ENCODE measurements at regions not wholly inside any gene's neighbourhood (a gene's known extent, or its start where the extent isn't known, plus 50 kb on each side); places are given as distances from the start of the nearest gene placed in this dataset.

DNA sequence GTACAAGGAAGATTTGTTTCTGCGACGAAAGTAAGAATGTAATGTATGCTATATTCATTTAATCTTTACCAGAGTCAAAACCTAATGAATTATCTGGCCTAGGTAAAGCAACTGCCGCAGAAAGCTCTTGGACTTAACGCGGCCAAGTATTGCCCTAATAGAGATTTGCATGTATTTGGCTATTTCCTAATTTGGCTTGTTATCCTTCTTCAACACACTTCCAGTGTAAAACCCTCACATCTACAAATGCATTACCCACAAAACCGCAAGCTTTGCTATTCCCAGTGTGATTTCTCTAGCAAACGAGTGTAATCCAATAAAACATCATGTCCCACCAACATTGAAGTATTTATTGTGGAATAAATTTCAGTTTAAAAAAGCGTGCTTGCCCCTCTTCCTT, 123.8 kb upstream of the LMO4 start:
- Histone ChIP-seq H3K27ac (no peak overlapping the region), H2AFZ (no peak overlapping the region), H3K27me3 (peaks cover 6% of the 10 kb centered on the region), H3K9me2 (replicated peaks; ENCODE audit: insufficient read depth) (no peaks in the 10 kb centered on the region), H3K36me3 (replicated peaks; ENCODE audit: insufficient read depth, low read depth) (no peaks in the 10 kb centered on the region), H3K4me2 (no peak overlapping the region), H3K4me1 (ENCODE audit: insufficient read depth) (no peaks in the 10 kb centered on the region), H3K79me2 (no peaks in the 10 kb centered on the region), H3K4me3 (no peak overlapping the region), H3K9me3 (ENCODE audit: low read depth) (no peaks in the 10 kb centered on the region), H4K20me1 (ENCODE audit: insufficient read depth, poor library complexity, severe bottlenecking) (no peaks in the 10 kb centered on the region)
- TF ChIP-seq EZH2 (IDR thresholded peaks at IDR 0.05; ENCODE audit: borderline replicate concordance) (no peak), EZH2phosphoT487 (IDR thresholded peaks at IDR 0.05; ENCODE audit: low read depth, severe bottlenecking, unreplicated experiment) (no peak)
- TF ChIP-seq, protein P1, sequence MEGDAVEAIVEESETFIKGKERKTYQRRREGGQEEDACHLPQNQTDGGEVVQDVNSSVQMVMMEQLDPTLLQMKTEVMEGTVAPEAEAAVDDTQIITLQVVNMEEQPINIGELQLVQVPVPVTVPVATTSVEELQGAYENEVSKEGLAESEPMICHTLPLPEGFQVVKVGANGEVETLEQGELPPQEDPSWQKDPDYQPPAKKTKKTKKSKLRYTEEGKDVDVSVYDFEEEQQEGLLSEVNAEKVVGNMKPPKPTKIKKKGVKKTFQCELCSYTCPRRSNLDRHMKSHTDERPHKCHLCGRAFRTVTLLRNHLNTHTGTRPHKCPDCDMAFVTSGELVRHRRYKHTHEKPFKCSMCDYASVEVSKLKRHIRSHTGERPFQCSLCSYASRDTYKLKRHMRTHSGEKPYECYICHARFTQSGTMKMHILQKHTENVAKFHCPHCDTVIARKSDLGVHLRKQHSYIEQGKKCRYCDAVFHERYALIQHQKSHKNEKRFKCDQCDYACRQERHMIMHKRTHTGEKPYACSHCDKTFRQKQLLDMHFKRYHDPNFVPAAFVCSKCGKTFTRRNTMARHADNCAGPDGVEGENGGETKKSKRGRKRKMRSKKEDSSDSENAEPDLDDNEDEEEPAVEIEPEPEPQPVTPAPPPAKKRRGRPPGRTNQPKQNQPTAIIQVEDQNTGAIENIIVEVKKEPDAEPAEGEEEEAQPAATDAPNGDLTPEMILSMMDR (IDR thresholded peaks at IDR 0.05; ENCODE audit: poor library complexity): no peak
- no peak for DNase-seq (ENCODE audit: low spot score)
- 78% methylated on average over 8 of the region's 8 CpGs for WGBS (ENCODE audit: low lambda C conversion rate, missing lambda C conversion rate)

DNA sequence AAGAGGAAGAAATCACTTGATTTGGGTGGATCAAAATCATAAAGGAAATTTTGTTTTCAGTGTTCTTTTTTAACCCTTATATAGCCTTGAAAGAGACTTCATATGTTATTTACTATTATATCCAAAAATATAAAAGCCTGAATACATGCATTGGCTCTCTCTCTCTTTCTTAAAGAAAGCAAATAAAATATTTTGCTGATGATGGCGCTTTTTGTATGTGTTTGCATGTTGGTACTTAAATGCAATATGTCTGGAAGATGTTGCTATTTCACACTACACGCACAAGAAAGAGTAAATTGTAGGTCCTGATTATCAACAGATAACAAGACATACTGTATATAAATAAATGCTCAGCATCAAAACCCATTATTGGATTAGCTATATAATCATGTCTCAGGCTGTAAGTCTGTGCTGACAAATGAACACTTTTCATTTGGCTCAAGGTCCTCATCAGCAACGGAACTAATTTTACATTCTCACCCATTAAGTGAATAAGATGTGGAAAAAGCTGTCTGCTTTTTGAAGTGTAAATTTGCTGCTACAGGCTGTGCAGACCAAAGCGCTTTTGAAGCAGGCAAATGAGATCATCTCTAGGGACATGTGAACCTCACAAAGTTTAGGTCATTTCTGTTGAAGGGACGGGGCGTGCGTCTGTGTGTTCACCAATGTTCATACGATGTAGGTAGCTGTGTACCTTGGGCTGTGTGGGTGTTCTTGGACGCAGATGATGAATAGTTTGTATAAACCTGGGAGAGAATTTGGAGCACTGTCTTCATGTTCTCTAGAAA, 122.4 kb upstream of the LMO4 start:
- 91% methylated on average over 9 of the region's 9 CpGs for WGBS (ENCODE audit: low lambda C conversion rate, missing lambda C conversion rate)
- H2AFZ ChIP-seq: no peak overlapping the region
- no peak for DNase-seq (ENCODE audit: low spot score)
- no peak overlapping the region for H3K27ac ChIP-seq
- H3K9me2 ChIP-seq (replicated peaks; ENCODE audit: insufficient read depth): no peaks in the 10 kb centered on the region
- H4K20me1 ChIP-seq (ENCODE audit: insufficient read depth, poor library complexity, severe bottlenecking): no peaks in the 10 kb centered on the region
- no peaks in the 10 kb centered on the region for H3K79me2 ChIP-seq
- no peaks in the 10 kb centered on the region for H3K36me3 ChIP-seq (replicated peaks; ENCODE audit: insufficient read depth, low read depth)
- H3K4me1 ChIP-seq (ENCODE audit: insufficient read depth): no peaks in the 10 kb centered on the region
- TF ChIP-seq, protein P1 (IDR thresholded peaks at IDR 0.05; ENCODE audit: poor library complexity): no peak
- TF ChIP-seq EZH2 (IDR thresholded peaks at IDR 0.05; ENCODE audit: borderline replicate concordance): no peak
- no peak for TF ChIP-seq EZH2phosphoT487 (IDR thresholded peaks at IDR 0.05; ENCODE audit: low read depth, severe bottlenecking, unreplicated experiment)
- H3K4me2 ChIP-seq: no peak overlapping the region
- H3K9me3 ChIP-seq (ENCODE audit: low read depth): no peaks in the 10 kb centered on the region
- no peak overlapping the region for H3K4me3 ChIP-seq
- peaks cover 6% of the 10 kb centered on the region for H3K27me3 ChIP-seq

GRCh38 chr1:87208080-87208479, 120.6 kb upstream of the LMO4 start:
- H3K9me2 ChIP-seq (replicated peaks; ENCODE audit: insufficient read depth): no peaks in the 10 kb centered on the region
- H3K27me3 ChIP-seq: peaks cover 6% of the 10 kb centered on the region
- no peak overlapping the region for H2AFZ ChIP-seq
- H3K4me1 ChIP-seq (ENCODE audit: insufficient read depth): no peaks in the 10 kb centered on the region
- H3K36me3 ChIP-seq (replicated peaks; ENCODE audit: insufficient read depth, low read depth): no peaks in the 10 kb centered on the region
- WGBS (ENCODE audit: low lambda C conversion rate, missing lambda C conversion rate): 100% methylated on average over 2 of the region's 2 CpGs
- H3K27ac ChIP-seq: no peak overlapping the region
- no peak overlapping the region for H3K4me3 ChIP-seq
- H3K4me2 ChIP-seq: no peak overlapping the region
- no peaks in the 10 kb centered on the region for H3K9me3 ChIP-seq (ENCODE audit: low read depth)
- TF ChIP-seq EZH2phosphoT487 (IDR thresholded peaks at IDR 0.05; ENCODE audit: low read depth, severe bottlenecking, unreplicated experiment) (no peak), EZH2 (IDR thresholded peaks at IDR 0.05; ENCODE audit: borderline replicate concordance) (no peak)
- TF ChIP-seq, protein P1 (IDR thresholded peaks at IDR 0.05; ENCODE audit: poor library complexity): no peak
- no peak for DNase-seq (ENCODE audit: low spot score)
- H4K20me1 ChIP-seq (ENCODE audit: insufficient read depth, poor library complexity, severe bottlenecking): no peaks in the 10 kb centered on the region
- H3K79me2 ChIP-seq: no peaks in the 10 kb centered on the region

Measured in hepatocyte (in vitro differentiated cells).